SK-MEL-5 (cell line): ENCODE measurements at regions not wholly inside any gene's neighbourhood (a gene's known extent, or its start where the extent isn't known, plus 50 kb on each side); places are given as distances from the start of the nearest gene placed in this dataset.
"Not testable (repeated sequence)": the region's sequence is repeated elsewhere in the genome, so short reads cannot be mapped to it uniquely, and the experiment has no call there.

ENCODE experiments used
- DNase-seq: peaks from one replicate; pipeline ENCODE4 v3.0.0-alpha.2; 2016; ENCODE audit warnings: low read depth, low spot score
- in situ Hi-C: cut with HindIII; loops from 2 replicates; pipeline ENCODE4 v1.10.0; 2016; ENCODE audit warnings: low sequenced_read_pairs, high pct_unique_total_duplicates, low pct_unique_long_range_greater_than_20kb

GRCh38 chr7:157467496-157468212 lies 130.8 kb downstream of the DNAJB6 start:
- in situ Hi-C loops: no loop called here
- DNase-seq: no peak

GRCh38 chr7:157468221-157469111 lies 131.7 kb downstream of the DNAJB6 start:
- DNase-seq: no peak
- in situ Hi-C loops: no loop called here

- DNase-seq: no peak
Measured at GRCh38 chr7:157469181-157470016, 132.6 kb downstream of the DNAJB6 start.

GRCh38 chr7:157470017-157470322 lies 133.2 kb downstream of the DNAJB6 start:
- DNase-seq: no peak
- in situ Hi-C loops: no loop called here

More at GRCh38 chr7:157469181-157470016, 132.6 kb downstream of the DNAJB6 start:
- in situ Hi-C loops: no loop called here

- no peak for DNase-seq
- in situ Hi-C loops: no loop called here
Measured at GRCh38 chr7:157470701-157471131, 133.9 kb downstream of the DNAJB6 start.

- in situ Hi-C loops: no loop called here
- no peak for DNase-seq
Measured at GRCh38 chr7:157471259-157472125, 134.7 kb downstream of the DNAJB6 start.

GRCh38 chr7:157472311-157473050 lies 135.7 kb downstream of the DNAJB6 start:
- no peak for DNase-seq

GRCh38 chr7:157473051-157473569 lies 136.3 kb downstream of the DNAJB6 start:
- in situ Hi-C loops: no loop called here

More at GRCh38 chr7:157472311-157473050, 135.7 kb downstream of the DNAJB6 start:
- in situ Hi-C loops: no loop called here

GRCh38 chr7:157474685-157475084 lies 137.9 kb downstream of the DNAJB6 start:
- peak; percentile 73 for DNase-seq
- in situ Hi-C loops: no loop called here

More at GRCh38 chr7:157473051-157473569, 136.3 kb downstream of the DNAJB6 start:
- DNase-seq: no peak

- DNase-seq: no peak
- in situ Hi-C loops: no loop called here
Measured at GRCh38 chr7:157475095-157475494, 138.3 kb downstream of the DNAJB6 start.

- in situ Hi-C loops: no loop called here
- no peak for DNase-seq
Measured at GRCh38 chr7:157475601-157476000, 138.8 kb downstream of the DNAJB6 start.

GRCh38 chr7:157476201-157476600 lies 139.4 kb downstream of the DNAJB6 start:
- DNase-seq: no peak
- in situ Hi-C loops: no loop called here

- DNase-seq: no peak
- in situ Hi-C loops: no loop called here
Measured at GRCh38 chr7:157476654-157477549, 140.1 kb downstream of the DNAJB6 start.

GRCh38 chr7:157477550-157478212 lies 140.9 kb downstream of the DNAJB6 start:
- no peak for DNase-seq
- in situ Hi-C loops: no loop called here

- DNase-seq, in situ Hi-C loops: not testable (repeated sequence)
Measured at GRCh38 chr7:157478611-157479010, 141.8 kb downstream of the DNAJB6 start.
